ENCODE measurements at regions not wholly inside any gene's neighbourhood (a gene's known extent, or its start where the extent isn't known, plus 50 kb on each side); places are given as distances from the start of the nearest gene placed in this dataset.

DNA sequence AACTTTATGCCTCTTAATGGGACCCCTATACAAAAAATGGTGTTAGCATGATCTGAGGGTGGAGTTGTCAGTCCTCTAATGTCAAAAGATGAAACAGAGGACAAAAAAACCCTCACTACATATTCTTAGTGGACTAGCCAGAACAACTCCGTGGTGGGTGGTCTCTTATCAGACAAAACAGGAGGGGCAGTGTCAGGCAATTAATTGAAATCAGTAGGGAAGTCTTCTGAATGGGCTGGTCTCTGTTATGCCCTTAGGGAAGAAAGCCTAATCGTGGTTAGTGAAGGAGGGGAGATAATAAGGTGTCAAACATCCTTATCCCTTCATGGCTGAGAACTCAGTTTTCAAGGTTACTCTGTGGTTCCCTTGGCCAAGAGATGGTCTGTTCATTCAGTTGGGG, 909.4 kb downstream of the GRID1 start:
- DNase-seq (ENCODE audit: low read depth) = no peak
- no peaks in the 10 kb centered on the region for H3K36me3 ChIP-seq (ENCODE audit: control insufficient read depth, insufficient read depth, low read length)
- FAIRE-seq = no peak
- H3K27me3 ChIP-seq (ENCODE audit: control insufficient read depth, insufficient read depth, low read length) = no peaks in the 10 kb centered on the region
- TF ChIP-seq, protein P1, sequence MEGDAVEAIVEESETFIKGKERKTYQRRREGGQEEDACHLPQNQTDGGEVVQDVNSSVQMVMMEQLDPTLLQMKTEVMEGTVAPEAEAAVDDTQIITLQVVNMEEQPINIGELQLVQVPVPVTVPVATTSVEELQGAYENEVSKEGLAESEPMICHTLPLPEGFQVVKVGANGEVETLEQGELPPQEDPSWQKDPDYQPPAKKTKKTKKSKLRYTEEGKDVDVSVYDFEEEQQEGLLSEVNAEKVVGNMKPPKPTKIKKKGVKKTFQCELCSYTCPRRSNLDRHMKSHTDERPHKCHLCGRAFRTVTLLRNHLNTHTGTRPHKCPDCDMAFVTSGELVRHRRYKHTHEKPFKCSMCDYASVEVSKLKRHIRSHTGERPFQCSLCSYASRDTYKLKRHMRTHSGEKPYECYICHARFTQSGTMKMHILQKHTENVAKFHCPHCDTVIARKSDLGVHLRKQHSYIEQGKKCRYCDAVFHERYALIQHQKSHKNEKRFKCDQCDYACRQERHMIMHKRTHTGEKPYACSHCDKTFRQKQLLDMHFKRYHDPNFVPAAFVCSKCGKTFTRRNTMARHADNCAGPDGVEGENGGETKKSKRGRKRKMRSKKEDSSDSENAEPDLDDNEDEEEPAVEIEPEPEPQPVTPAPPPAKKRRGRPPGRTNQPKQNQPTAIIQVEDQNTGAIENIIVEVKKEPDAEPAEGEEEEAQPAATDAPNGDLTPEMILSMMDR (IDR thresholded peaks at IDR 0.05; ENCODE audit: insufficient read depth, low read length, severe bottlenecking) = no peak
- no peak overlapping the region for H3K4me3 ChIP-seq (ENCODE audit: low read depth, low read length)

DNA sequence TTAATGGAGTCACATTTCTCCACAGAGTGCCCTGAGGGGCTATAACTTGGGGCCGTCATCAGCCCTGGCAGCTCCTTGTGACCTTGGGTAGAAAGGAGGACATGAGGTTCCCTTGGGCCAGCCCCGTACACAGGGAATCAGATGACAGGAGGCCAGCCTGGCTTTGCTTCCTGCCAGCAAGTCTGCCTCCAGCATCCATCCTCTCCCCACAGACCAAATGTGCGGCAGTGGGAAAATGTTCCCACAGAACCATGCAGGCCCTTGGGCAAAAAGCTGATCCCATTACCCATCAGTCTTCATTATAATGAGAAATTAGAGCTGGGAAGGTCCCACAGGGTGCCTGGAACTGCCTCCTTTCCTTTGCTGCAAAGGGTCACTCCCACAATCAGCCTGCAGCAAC, 908.3 kb downstream of the GRID1 start:
- no peak for FAIRE-seq

DNA sequence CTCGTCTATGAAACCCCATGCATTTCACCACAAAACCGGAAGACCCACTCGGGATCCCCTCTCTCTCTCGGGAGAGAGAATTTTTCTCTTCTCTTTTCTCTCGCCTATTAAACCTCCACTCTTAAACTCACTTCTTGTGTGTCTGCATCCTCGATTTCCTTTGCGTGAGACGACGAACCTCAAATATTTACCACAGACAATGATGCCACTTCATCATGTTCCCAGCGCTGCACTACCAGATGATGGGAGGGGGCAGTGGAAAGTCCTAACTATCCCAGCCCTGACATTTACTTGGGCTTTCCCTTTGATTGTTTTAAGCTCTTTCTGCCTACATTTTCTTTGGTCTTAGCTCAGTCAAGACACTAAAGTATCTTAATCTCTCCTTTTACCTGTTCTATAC, 906.7 kb downstream of the GRID1 start:
- TF ChIP-seq, protein P1 (IDR thresholded peaks at IDR 0.05; ENCODE audit: insufficient read depth, low read length, severe bottlenecking) = no peak
- Histone ChIP-seq H3K4me3 (ENCODE audit: low read depth, low read length) (no peak overlapping the region), H3K36me3 (ENCODE audit: control insufficient read depth, insufficient read depth, low read length) (no peaks in the 10 kb centered on the region), H3K27me3 (ENCODE audit: control insufficient read depth, insufficient read depth, low read length) (no peaks in the 10 kb centered on the region)
- DNase-seq (ENCODE audit: low read depth) (no peak), FAIRE-seq (no peak)

More for the DNA sequence above, 908.3 kb downstream of the GRID1 start:
- H3K4me3 ChIP-seq (ENCODE audit: low read depth, low read length) = no peak overlapping the region
- H3K27me3 ChIP-seq (ENCODE audit: control insufficient read depth, insufficient read depth, low read length) = no peaks in the 10 kb centered on the region
- DNase-seq (ENCODE audit: low read depth) = no peak
- TF ChIP-seq, protein P1 (IDR thresholded peaks at IDR 0.05; ENCODE audit: insufficient read depth, low read length, severe bottlenecking) = no peak
- H3K36me3 ChIP-seq (ENCODE audit: control insufficient read depth, insufficient read depth, low read length) = no peaks in the 10 kb centered on the region

DNA sequence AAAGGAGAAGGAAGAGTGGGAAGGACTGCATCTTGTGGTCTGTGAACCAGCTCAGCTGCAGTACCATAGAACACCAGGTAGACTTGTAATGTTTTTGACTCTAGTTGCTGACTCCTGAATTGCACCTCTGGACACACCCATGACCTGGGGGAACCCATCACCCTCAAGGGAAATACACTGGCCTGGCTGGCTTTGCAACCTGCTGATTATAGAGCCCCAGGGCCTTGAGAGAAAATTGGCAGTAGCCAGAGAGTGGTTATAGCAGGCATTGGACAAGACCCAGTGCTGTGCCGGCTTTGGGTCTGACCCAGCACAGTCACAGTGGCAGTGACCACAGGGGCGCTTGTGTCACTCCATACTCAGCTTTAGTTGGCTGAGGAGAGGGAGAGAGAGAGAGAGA, 902.3 kb downstream of the GRID1 start:
- no peak for DNase-seq (ENCODE audit: low read depth)
- H3K4me3 ChIP-seq (ENCODE audit: low read depth, low read length) = no peak overlapping the region
- no peaks in the 10 kb centered on the region for H3K36me3 ChIP-seq (ENCODE audit: control insufficient read depth, insufficient read depth, low read length)
- TF ChIP-seq, protein P1 (IDR thresholded peaks at IDR 0.05; ENCODE audit: insufficient read depth, low read length, severe bottlenecking) = no peak
- no peaks in the 10 kb centered on the region for H3K27me3 ChIP-seq (ENCODE audit: control insufficient read depth, insufficient read depth, low read length)
- peak; percentile 77 for FAIRE-seq

DNA sequence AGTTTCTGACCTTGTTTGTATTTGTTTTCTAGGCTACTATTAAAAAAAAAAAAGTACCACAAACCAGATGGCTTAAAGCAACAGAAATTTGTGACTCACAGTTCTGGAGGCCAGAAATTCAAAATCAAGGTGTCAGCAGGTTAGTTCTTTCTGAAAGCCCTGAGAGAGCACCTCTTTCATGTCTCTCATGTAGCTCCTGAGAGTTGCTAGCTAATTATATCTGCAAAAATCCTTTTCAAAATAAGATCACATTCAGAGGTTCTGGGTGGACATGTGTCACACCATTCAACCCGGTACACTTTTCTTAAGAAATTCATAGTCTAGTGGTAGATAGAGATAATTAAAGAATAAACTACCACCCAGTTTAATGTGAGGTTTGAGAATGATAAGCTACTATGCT, 888.6 kb downstream of the GRID1 start:
- Histone ChIP-seq H3K27me3 (ENCODE audit: control insufficient read depth, insufficient read depth, low read length) (no peaks in the 10 kb centered on the region), H3K36me3 (ENCODE audit: control insufficient read depth, insufficient read depth, low read length) (no peaks in the 10 kb centered on the region), H3K4me3 (ENCODE audit: low read depth, low read length) (no peak overlapping the region)
- FAIRE-seq = no peak
- TF ChIP-seq, protein P1 (IDR thresholded peaks at IDR 0.05; ENCODE audit: insufficient read depth, low read length, severe bottlenecking) = no peak
- peak; percentile 10 for DNase-seq (ENCODE audit: low read depth)

DNA sequence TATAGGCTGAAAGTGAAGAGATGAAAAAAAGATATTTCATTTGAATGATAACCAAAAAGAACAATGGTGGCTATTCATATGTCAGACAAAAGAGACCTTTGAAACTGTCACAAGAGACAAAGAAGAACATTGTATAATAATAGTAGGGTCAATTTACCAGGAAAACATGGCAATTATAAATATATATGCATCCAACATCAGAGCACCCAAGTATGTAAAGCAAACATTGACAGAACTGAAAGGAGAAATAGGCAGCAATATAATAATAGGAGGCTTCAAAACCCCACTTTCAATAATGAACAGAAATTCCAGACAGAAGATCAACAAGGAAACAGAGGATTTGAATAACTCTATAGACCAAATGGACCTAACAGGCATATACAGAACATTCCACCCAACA, 876.2 kb downstream of the GRID1 start:
- TF ChIP-seq, protein P1 (IDR thresholded peaks at IDR 0.05; ENCODE audit: insufficient read depth, low read length, severe bottlenecking) = no peak
- Histone ChIP-seq H3K27me3 (ENCODE audit: control insufficient read depth, insufficient read depth, low read length) (no peaks in the 10 kb centered on the region), H3K36me3 (ENCODE audit: control insufficient read depth, insufficient read depth, low read length) (no peaks in the 10 kb centered on the region), H3K4me3 (ENCODE audit: low read depth, low read length) (no peak overlapping the region)
- FAIRE-seq = no peak
- DNase-seq (ENCODE audit: low read depth) = no peak

Data from bronchial epithelial cell (primary cell).